SK-N-MC (cell line): ENCODE measurements at regions not wholly inside any gene's neighbourhood (a gene's known extent, or its start where the extent isn't known, plus 50 kb on each side); places are given as distances from the start of the nearest gene placed in this dataset.
A peak's percentile ranks its signal among the peaks of the same experiment; 100 is the strongest.

ENCODE experiments used
- DNase-seq: peaks from one replicate; pipeline ENCODE4 v3.0.0-alpha.2; 2011; ENCODE audit warnings: low read depth, low spot score
- H3K27ac ChIP-seq: fragments of 200-600 bp; sonication (generic); 2 replicates; pipeline ENCODE4 v1.5.1; 2016; ENCODE audit warnings: mixed run types
- H3K36me3 ChIP-seq: fragments of 200-600 bp; sonication (generic); 2 replicates; pipeline ENCODE4 v1.6.1; 2017; ENCODE audit warnings: antibody characterized with exemption, low read length, mixed read lengths; ENCODE audit not compliant: insufficient read depth
- H3K4me3 ChIP-seq: fragments of 200-600 bp; sonication (generic); 2 replicates; pipeline ENCODE4 v1.5.1; 2016
- H3K9ac ChIP-seq: fragments of 200-600 bp; sonication (generic); 2 replicates; pipeline ENCODE4 v1.8.0; 2017; ENCODE audit warnings: mixed run types, mixed read lengths; ENCODE audit not compliant: insufficient read length
- H3K9me3 ChIP-seq: fragments of 200-600 bp; sonication (generic); 2 replicates; pipeline ENCODE4 v1.6.1; 2017; ENCODE audit warnings: low read depth, mild to moderate bottlenecking, antibody characterized with exemption, low read length, moderate library complexity, mixed read lengths
- EZH2 ChIP-seq: fragments of 200-600 bp; sonication (generic); IDR thresholded peaks from one replicate; pipeline ENCODE4 v1.6.1; 2017; ENCODE audit warnings: antibody characterized with exemption
- FOXP2 ChIP-seq: optimal IDR thresholded peaks from 2 replicates; pipeline ENCODE3; 2011; ENCODE audit warnings: mild to moderate bottlenecking, moderate library complexity; ENCODE audit not compliant: insufficient read depth; ENCODE audit errors: extremely low read length, control extremely low read depth
- POLR2AphosphoS5 ChIP-seq: IDR thresholded peaks from 2 replicates; pipeline ENCODE4 v1.6.1; 2012; ENCODE audit warnings: mild to moderate bottlenecking, low read depth, low read length, borderline replicate concordance

DNA sequence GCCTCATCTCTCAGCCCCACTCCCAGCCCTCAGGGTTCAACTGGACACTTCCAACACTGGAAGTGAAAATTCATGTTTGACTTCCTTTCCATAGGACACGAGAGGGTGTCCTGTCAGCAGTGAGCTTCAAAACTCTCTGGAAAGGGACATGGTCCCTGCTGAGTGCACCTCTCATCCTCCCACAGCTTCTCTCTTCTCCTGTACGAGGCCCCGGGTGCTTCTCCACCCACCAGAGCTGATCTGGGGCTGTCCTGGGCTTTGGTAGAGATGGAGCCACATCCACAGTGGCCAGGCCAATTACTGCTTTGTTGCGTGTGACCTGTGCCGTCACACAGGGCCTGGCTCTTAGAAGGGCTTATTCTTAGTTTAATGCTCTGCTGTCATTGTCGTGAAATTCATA lies 182.3 kb downstream of the RRAGC start:
- no peak for TF ChIP-seq FOXP2
- no peak for TF ChIP-seq EZH2
- no peak for TF ChIP-seq POLR2AphosphoS5
- Histone ChIP-seq H3K9ac (no peak overlapping the region), H3K9me3 (no peaks in the 10 kb centered on the region), H3K36me3 (no peaks in the 10 kb centered on the region), H3K4me3 (no peak overlapping the region), H3K27ac (no peak overlapping the region)
- no peak for DNase-seq

- no peak overlapping the region for H3K4me3 ChIP-seq
- H3K36me3 ChIP-seq: no peaks in the 10 kb centered on the region
- no peaks in the 10 kb centered on the region for H3K9me3 ChIP-seq
- TF ChIP-seq POLR2AphosphoS5 (no peak), EZH2 (no peak), FOXP2 (no peak)
- H3K9ac ChIP-seq: no peak overlapping the region
- DNase-seq: no peak
- no peak overlapping the region for H3K27ac ChIP-seq
Observed at GRCh38 chr1:38672692-38673091, 186.9 kb downstream of the RRAGC start.

GRCh38 chr1:38671221-38671620 lies 188.4 kb downstream of the RRAGC start:
- peak overlapping the region; percentile 19 for H3K4me3 ChIP-seq
- H3K9ac ChIP-seq: no peak overlapping the region
- no peak for TF ChIP-seq EZH2
- no peak for TF ChIP-seq POLR2AphosphoS5
- TF ChIP-seq FOXP2: no peak
- peak; percentile 59 for DNase-seq
- H3K27ac ChIP-seq: no peak overlapping the region
- H3K36me3 ChIP-seq: no peaks in the 10 kb centered on the region
- H3K9me3 ChIP-seq: no peaks in the 10 kb centered on the region

- TF ChIP-seq FOXP2 (no peak), POLR2AphosphoS5 (no peak), EZH2 (no peak)
- DNase-seq: no peak
- H3K27ac ChIP-seq: no peak overlapping the region
- peaks cover 3% of the 10 kb centered on the region; the same call in 1 of the 2 replicates for H3K9me3 ChIP-seq
- H3K36me3 ChIP-seq: no peaks in the 10 kb centered on the region
- peak overlapping the region; percentile 19; the same call in 1 of the 2 replicates for H3K4me3 ChIP-seq
- H3K9ac ChIP-seq: no peak overlapping the region
Observed at GRCh38 chr1:38670544-38671122, 188.9 kb downstream of the RRAGC start.

- Histone ChIP-seq H3K9me3 (peaks cover 4% of the 10 kb centered on the region; the same call in 1 of the 2 replicates), H3K27ac (no peak overlapping the region), H3K36me3 (no peaks in the 10 kb centered on the region), H3K9ac (no peak overlapping the region), H3K4me3 (no peak overlapping the region)
- DNase-seq: no peak
- TF ChIP-seq FOXP2 (no peak), POLR2AphosphoS5 (no peak), EZH2 (no peak)
Observed at GRCh38 chr1:38667626-38668025, 191.9 kb downstream of the RRAGC start.

DNA sequence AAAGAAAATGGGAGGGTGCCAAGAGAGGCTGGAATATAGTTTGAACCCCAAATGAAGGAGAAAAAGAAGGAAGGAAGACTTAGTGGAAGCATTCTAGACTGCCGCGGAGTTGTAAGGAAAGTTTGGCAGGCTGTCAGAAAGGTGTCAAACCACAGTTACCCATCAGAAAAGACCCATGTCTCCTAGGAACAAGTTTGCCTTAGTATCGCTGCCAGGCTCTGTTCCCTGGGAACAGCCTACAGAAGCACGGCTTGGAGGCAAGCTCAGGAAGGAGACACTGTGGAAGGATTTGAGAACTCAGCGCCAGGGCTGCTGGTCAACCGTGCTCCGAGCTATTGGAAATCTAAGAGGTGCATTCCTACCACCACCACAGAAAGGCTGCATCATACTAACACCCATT lies 197.4 kb downstream of the RRAGC start:
- Histone ChIP-seq H3K4me3 (no peak overlapping the region), H3K36me3 (no peaks in the 10 kb centered on the region), H3K9ac (no peak overlapping the region), H3K27ac (no peak overlapping the region), H3K9me3 (peaks cover 9% of the 10 kb centered on the region; the same call in 1 of the 2 replicates)
- TF ChIP-seq POLR2AphosphoS5: no peak
- no peak for TF ChIP-seq FOXP2
- no peak for TF ChIP-seq EZH2
- DNase-seq: no peak

GRCh38 chr1:38658883-38659282 lies 200.7 kb downstream of the RRAGC start:
- H3K36me3 ChIP-seq: no peaks in the 10 kb centered on the region
- DNase-seq: no peak
- H3K9me3 ChIP-seq: 0 out of 2 replicates have a peak, but pooled peaks cover 6% of the 10 kb centered on the region
- H3K9ac ChIP-seq: no peak overlapping the region
- H3K4me3 ChIP-seq: no peak overlapping the region
- H3K27ac ChIP-seq: no peak overlapping the region
- no peak for TF ChIP-seq EZH2
- no peak for TF ChIP-seq POLR2AphosphoS5

DNA sequence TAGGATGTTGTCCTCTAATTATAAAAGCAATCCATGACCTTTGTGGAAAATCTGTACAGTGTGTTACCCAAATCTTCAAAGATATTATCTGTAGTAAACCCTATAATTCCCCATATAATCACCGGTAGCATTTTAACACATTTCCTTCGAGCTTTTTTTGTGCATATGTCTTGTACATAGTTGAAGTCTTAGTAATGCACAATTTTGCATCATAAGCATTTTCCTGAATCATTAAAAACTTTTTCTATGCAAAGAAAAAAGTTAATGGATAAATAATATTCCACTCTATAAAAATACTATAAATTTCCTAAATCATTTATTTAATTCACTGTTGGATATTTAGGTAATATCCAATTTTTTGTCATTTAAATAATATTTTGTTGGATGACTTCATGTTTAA lies 201.7 kb downstream of the RRAGC start:
- H3K4me3 ChIP-seq: no peak overlapping the region
- DNase-seq: no peak
- TF ChIP-seq EZH2 (no peak), POLR2AphosphoS5 (no peak), FOXP2 (no peak)

DNA sequence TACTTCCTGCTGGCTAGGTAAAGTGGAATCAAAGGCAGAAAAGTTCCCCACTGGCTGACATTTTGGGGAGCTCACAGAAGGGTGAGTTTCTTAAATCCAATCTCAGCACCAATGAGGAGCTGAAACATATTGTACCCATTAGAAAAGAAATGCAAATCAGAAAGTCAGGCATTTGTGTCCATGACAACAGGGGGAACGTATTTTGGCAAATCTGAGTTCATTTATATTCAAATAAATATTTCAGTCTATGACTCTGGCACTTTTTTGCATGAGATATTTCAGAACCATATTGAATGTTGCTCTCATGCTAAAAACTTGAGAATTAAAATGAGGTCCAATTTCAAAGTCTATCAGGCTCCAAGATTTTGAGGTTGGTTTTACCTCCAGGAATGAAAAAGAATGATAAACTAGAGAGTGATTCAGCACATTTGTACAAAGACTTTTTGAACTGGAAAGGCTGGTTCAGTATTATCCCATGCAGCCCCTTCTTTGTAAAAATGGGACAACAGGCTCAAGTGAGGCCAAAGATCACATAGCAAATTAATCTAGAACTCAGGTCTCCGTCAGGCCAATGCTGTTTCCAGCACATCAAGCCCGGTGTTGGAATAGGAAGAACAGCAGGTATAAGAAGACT lies 202.2 kb downstream of the RRAGC start:
- no peak overlapping the region for H3K9ac ChIP-seq
- no peak for TF ChIP-seq EZH2
- TF ChIP-seq FOXP2: no peak
- TF ChIP-seq POLR2AphosphoS5: no peak
- H3K27ac ChIP-seq: no peak overlapping the region; the same call in 1 of the 2 replicates
- DNase-seq: no peak
- 0 out of 2 replicates have a peak, but pooled peaks cover 6% of the 10 kb centered on the region for H3K9me3 ChIP-seq
- H3K4me3 ChIP-seq: no peak overlapping the region
- no peaks in the 10 kb centered on the region for H3K36me3 ChIP-seq

More for the DNA sequence above, 201.7 kb downstream of the RRAGC start:
- Histone ChIP-seq H3K9ac (no peak overlapping the region), H3K9me3 (0 out of 2 replicates have a peak, but pooled peaks cover 6% of the 10 kb centered on the region), H3K27ac (no peak overlapping the region), H3K36me3 (no peaks in the 10 kb centered on the region)
